ENCODE measurements at regions not wholly inside any gene's neighbourhood (a gene's known extent, or its start where the extent isn't known, plus 50 kb on each side); places are given as distances from the start of the nearest gene placed in this dataset.

- DNase-seq = peak; percentile 31
These were observed 56.4 kb downstream of the CD24 start for GRCh38 chr6:106918115-106918514.

DNA sequence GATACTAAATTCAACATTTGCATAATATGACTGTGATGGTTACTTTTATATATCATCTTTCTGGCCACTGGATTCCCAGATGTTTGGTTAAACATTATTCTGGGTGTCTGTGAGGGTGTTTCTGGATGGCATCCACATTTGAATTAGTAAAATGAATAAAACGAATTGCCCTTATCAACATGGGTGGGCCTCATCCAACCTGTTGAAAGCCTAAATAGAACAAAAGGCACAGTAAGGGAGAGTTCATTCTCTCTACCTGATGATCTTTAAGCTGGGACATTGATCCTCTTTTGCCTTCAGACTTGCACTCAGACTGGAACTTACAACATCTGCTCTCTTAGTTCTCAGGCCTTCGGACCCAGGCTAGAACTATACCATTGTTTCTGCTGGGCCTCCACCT is 57.6 kb downstream of the CD24 start:
- DNase-seq = no peak

DNA sequence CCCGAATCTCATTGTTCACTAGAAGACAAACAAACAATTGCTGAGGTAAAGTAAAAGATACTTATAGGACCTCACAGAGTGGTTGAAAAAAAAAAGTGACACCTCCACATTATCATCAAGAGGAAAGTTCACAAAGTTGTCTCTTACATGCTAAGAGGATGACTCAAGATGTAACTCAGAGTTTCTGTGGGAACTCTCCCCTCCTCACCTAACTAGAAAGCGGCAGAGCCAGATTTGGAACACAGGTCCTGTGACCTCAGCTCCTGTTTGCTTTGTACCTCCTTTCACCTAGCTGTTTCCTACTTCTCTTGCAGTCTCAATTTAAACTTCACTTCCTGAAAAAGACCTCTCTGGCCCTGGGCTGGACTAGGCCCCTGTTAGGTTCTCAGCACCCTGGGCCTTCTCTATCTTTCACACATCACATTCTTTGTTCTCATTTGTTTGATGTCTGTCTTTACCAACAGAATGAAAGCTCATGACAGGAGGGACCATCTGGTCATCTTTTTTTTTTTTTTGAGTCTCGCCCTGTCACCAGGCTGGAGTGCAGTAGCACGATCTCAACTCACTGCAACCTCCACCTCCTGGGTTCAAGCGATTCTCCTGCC is 60.8 kb downstream of the CD24 start:
- no peak for DNase-seq

GRCh38 chr6:106913111-106913510 is 61.4 kb downstream of the CD24 start:
- DNase-seq = no peak

GRCh38 chr6:106912091-106912490 is 62.4 kb downstream of the CD24 start:
- DNase-seq = no peak

GRCh38 chr6:106910999-106911949 is 63.3 kb downstream of the CD24 start:
- DNase-seq = no peak

GRCh38 chr6:106908386-106908840 is 66.1 kb downstream of the CD24 start:
- no peak for DNase-seq

DNA sequence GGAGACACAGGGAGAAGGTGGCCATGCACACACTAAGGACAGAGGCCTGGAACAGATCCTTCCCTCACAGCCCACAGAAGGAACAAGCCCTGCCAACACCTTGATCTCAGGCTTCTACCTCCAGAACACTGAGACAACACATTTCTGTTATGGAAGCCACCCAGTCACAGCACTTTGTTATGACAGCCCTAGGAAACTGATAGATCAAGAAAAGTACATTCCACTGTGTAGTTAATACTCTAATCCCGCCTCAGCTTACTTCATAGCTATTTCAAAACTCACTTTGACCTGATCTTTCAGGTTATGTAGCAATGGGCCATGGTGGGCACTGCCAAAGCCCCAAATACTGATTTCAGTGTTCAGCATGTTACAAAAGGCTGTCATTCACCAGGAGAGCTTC is 66.8 kb downstream of the CD24 start:
- DNase-seq = no peak

DNA sequence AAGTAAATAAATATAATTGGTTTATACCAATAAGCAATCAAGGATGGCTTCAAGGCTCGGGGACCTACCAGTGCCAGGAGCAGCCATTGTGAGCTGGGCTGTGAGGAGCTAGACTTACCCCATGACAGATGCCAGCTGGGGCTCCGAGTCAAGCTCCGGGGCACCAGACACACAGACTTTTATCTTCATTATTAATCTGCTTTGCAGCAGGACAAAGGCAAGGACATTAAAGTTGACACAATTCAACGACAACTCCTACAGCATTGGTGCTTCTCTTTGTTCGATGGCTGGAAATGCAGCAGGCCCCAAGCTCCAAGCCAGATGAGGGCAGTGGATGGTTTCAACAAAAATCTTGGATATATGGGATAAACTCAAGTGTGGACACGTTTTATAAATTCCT is 68.3 kb downstream of the CD24 start:
- no peak for DNase-seq

DNA sequence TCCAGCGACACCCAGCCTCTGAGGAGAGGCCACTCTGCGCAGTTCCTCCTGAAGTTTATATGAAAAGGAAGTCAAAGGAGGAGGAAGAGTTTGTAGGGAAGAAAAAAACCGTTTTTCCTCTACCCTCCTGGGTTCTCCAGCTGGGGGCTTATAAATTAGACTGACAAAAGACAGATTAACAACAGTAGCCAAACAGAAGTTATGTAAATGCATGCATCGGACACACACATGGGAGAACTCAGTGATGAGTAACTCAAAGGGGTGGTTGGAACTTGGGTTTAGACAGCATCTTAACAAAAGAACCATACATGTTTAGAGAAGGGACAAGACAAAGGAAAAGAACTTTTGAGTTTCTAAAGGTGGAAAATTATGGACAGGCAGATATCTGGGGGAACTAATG is 71.2 kb downstream of the CD24 start:
- DNase-seq = no peak

DNA sequence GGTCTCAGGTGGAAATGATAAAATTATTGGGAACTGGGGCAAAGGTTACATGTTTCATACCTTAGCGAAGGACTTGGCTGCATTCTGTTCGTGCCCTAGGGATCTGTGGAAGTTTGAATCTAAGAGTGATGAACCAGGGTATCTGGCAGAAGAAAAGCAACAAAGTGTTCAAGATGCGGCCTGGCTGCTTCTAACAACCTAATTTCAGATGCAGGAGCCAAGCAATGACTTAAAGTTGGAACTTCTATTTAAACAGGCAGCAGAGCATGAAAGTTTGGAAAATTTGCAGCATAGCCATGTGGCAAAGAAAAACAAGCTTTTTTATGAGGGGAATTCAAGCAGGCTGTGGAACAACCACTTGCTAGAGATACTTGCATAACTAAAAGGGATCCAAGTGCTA is 73.5 kb downstream of the CD24 start:
- no peak for DNase-seq

DNA sequence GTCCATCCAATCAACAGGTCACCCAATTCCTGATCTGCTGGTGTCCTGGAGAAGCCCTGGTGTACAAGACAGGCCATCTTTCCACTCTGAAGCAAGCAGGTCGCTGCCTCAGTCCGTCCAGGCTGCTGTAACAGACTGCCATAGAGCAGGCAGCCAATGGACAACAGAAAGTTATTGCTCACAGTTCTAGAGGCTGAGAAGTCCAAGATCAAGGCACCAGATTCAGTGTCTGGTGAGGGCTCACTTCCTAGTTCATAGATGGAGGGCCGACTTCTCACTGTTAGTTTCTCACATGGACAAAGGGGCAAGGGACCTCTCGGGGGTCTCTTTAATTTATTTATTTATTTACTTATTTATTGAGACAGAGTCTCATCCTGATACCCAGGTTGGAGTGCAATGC is 74.8 kb downstream of the CD24 start:
- no peak for DNase-seq

DNA sequence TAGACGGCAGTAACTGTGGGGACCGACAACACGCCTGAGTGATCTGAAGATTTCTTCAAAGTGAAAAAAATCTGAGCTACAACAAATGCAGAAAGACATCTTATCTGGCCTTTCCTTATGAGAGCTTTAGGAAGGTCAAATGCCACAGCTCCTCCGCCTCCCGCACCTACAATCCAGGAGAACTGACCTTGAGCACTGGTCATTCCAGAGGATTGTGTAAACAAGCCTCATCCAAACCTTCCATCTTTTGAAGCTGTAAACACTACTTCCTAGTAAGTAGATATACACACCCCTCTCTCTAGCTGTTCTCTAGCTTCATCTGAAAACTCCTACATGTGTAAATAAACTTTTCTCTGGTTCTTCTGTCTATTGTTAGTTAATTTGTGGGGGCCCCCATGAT is 76.9 kb downstream of the CD24 start:
- no peak for DNase-seq

DNA sequence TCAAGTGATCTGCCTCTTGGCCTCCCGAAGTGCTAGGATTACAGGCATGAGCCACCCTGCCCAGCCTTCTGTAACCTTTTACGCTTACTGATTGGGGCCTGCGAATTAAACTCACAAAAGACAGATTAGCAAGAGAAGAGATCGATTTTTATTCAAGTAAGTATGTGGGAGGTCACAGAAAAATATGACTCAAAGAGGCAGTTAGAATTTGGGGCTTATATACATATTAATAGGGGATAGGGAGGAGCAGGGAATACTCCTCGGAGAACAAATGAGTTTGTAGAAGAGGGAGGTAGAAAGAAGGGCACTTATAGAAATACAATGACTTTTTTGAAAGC is 78.9 kb downstream of the CD24 start:
- DNase-seq = no peak

- DNase-seq = no peak
These were observed 79.4 kb downstream of the CD24 start for GRCh38 chr6:106894978-106895702.

GRCh38 chr6:106892186-106892585 is 82.3 kb downstream of the CD24 start:
- no peak for DNase-seq

GRCh38 chr6:106890447-106890846 is 84.1 kb downstream of the CD24 start:
- DNase-seq = no peak

DNA sequence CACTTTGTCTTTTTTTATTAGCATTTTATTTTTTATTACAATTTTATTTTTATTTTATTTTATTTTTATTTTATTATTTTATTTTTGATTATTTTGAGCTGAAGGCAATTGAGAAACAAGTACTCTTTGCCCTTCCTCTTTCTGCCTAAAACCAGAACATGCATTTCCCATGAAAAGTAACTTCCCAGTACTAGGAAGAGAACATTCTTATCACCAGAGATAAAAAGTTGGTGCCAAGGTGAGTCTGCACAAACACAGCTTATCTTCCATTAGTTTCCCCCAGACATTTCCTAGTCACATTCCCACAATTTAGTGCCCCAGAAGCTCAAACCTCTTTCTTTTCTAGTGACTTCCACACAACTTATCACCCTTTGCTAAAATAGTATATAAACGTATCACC is 84.8 kb downstream of the CD24 start:
- no peak for DNase-seq

DNA sequence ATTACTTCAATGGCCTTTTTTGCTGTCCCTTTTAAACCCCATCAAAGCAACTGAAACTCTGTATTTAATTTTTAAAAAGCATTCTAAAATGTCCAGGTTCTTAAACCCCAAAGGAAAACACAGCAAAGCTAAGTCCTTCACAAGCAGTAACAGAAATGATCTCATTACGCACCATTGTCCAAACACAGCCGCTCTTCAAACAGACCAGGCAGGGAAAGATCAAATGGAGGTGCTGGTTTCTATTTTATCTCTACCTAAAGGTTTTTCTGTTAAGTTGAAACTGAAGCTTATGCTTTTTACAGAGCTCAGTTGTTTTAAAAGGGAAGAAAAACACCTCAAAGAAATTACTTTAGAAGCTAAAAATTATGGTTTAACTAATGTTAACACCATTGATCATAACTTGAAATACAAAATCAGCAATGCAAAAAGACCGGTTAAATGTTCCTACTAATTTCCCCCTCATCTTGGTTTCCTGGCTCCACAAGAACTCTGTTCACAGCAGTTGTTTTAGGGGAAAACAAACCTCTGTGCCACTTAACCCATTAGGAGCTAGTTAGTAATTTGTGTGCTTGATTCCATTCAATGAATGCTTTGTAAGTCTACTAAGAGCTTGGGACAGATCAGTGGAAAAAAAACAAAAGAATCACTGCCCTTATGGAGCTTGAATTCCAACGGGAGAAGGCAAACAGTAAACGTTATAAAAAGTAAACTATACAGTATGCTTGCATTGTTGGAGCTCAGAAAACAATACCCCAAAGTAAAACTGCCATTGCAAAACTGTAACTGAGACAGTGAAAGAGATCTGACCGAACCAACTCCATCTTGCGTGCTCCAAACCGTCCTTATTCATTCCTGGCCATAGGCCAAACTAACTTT is 87.4 kb downstream of the CD24 start:
- no peak for DNase-seq

DNA sequence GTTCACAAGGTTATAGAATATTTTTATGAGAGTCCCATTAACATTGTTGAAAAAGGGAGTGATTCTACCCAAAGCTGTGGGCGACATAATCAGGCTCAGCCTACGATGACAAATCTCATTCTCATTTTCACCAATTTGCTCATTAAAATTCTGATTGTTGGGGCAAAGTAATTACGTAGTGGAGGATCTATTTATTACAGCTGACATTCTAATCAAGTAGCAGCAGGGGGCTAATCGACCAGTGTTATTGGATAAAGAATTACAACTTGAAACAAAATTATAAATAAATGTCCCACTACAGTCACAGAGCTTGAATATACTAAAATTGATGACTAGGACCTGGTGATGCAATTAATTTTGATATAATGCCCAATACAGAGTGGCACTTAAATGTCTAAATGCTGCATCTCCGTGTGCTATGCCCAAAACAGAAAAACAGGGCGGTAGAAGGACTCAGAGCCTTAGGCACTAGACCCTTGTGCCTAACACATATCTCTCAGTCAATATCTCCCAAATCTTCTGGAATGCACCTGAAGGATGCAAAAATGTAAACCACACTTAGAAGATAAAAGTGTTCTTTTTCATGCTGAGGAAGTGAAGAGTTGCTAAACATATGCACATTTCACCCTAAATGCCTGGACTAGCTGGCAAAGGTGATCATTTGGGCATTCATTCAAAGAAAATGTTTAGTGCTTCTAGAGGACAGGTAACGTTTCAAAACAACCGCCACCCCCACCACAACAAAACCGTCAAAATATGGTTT is 88.3 kb downstream of the CD24 start:
- no peak for DNase-seq

- DNase-seq = no peak
These were observed 88.8 kb downstream of the CD24 start for GRCh38 chr6:106885679-106886078.

GRCh38 chr6:106884576-106884975 is 90.0 kb downstream of the CD24 start:
- DNase-seq = no peak
